Esophagus squamous epithelium (tissue), 4 donors: ENCODE measurements at regions not wholly inside any gene's neighbourhood (a gene's known extent, or its start where the extent isn't known, plus 50 kb on each side); places are given as distances from the start of the nearest gene placed in this dataset.

ENCODE experiments used
- CTCF ChIP-seq, 6 experiments: fragments of 450-650 bp in 4 of 6; fragments of 200-600 bp in 2 of 6; sonication (generic) in 2 of 6; IDR thresholded peaks; one replicate each; pipeline ENCODE4 v1.5.1; 2016 to 2019; ENCODE audit warnings: antibody characterized with exemption in 6 of 6, mild to moderate bottlenecking in 4 of 6, moderate library complexity in 4 of 6
- POLR2A ChIP-seq, 4 donors: fragments of 450-650 bp; IDR thresholded peaks; one replicate each; pipeline ENCODE4 v1.6.1; 2017; ENCODE audit warnings: antibody characterized with exemption in 4 of 4, mild to moderate bottlenecking in 4 of 4, moderate library complexity in 3 of 4

GRCh38 chr4:165686756-165687155 is 186.3 kb upstream of the TLL1 start:
- TF ChIP-seq CTCF (IDR thresholded peaks at IDR 0.05) = no peak
- TF ChIP-seq POLR2A (IDR thresholded peaks at IDR 0.05) = no peak
